Mesendoderm (in vitro differentiated cells): ENCODE measurements at regions not wholly inside any gene's neighbourhood (a gene's known extent, or its start where the extent isn't known, plus 50 kb on each side); places are given as distances from the start of the nearest gene placed in this dataset.

Experiments used
- DNase-seq: peaks from one replicate; pipeline ENCODE4 v3.0.0; 2013
- H2AK5ac ChIP-seq: 2 replicates; pipeline ENCODE4 v1.6.1; 2013; ENCODE audit warnings: low read length, inconsistent platforms
- H2BK120ac ChIP-seq: 2 replicates; pipeline ENCODE4 v1.6.1; 2013; ENCODE audit warnings: low read depth, mild to moderate bottlenecking, low read length, moderate library complexity, mixed read lengths
- H2BK15ac ChIP-seq: replicated peaks from 2 replicates; pipeline ENCODE4 v1.6.1; 2013; ENCODE audit warnings: low read depth, mild to moderate bottlenecking, moderate library complexity
- H2BK5ac ChIP-seq: 2 replicates; pipeline ENCODE4 v1.6.1; 2013; ENCODE audit warnings: low read length, inconsistent platforms
- H3K18ac ChIP-seq: 2 replicates; pipeline ENCODE4 v1.6.1; 2013; ENCODE audit warnings: mild to moderate bottlenecking, low read length, mixed read lengths
- H3K23ac ChIP-seq: one replicate; pipeline ENCODE4 v1.6.1; 2013; ENCODE audit warnings: low read length
- H3K27ac ChIP-seq: 2 replicates; pipeline ENCODE4 v1.5.1; 2013; ENCODE audit warnings: low read depth, mild to moderate bottlenecking, inconsistent platforms, low read length, moderate library complexity
- H3K27me3 ChIP-seq: 2 replicates; pipeline ENCODE4 v1.6.1; 2013; ENCODE audit warnings: low read length, control low read depth, mild to moderate bottlenecking, inconsistent platforms; ENCODE audit not compliant: insufficient read depth, poor library complexity
- H3K36me3 ChIP-seq: 2 replicates; pipeline ENCODE4 v1.6.1; 2013; ENCODE audit warnings: low read length, inconsistent platforms; ENCODE audit not compliant: control insufficient read depth, insufficient read depth
- H3K4ac ChIP-seq: one replicate; pipeline ENCODE4 v1.6.1; 2013; ENCODE audit warnings: low read depth, mild to moderate bottlenecking, low read length, moderate library complexity
- H3K4me1 ChIP-seq: 2 replicates; pipeline ENCODE4 v1.6.1; 2013; ENCODE audit warnings: low read depth, low read length, inconsistent platforms; ENCODE audit not compliant: control insufficient read depth
- H3K4me2 ChIP-seq: 2 replicates; pipeline ENCODE4 v1.6.1; 2013; ENCODE audit warnings: low read length
- H3K4me3 ChIP-seq: 2 replicates; pipeline ENCODE4 v1.5.1; 2013; ENCODE audit warnings: mild to moderate bottlenecking, low read length
- H3K56ac ChIP-seq: one replicate; pipeline ENCODE4 v1.6.1; 2013; ENCODE audit warnings: low read length
- H3K79me1 ChIP-seq: 2 replicates; pipeline ENCODE4 v1.6.1; 2013; ENCODE audit warnings: low read length, inconsistent platforms
- H3K79me2 ChIP-seq: 2 replicates; pipeline ENCODE4 v1.6.1; 2013; ENCODE audit warnings: mild to moderate bottlenecking, low read length; ENCODE audit not compliant: control insufficient read depth, insufficient read depth
- H3K9ac ChIP-seq: 2 replicates; pipeline ENCODE4 v1.6.1; 2013; ENCODE audit warnings: low read length, inconsistent platforms
- H4K5ac ChIP-seq: one replicate; pipeline ENCODE4 v1.6.1; 2013; ENCODE audit warnings: low read length
- H4K8ac ChIP-seq: one replicate; pipeline ENCODE4 v1.6.1; 2013; ENCODE audit warnings: low read depth, mild to moderate bottlenecking, control low read depth, low read length, moderate library complexity
- WGBS: extraction: QIAGEN DNeasy Blood & Tissue Kit; methylation state at CpG from one replicate; pipeline ENCODE4 v1.1.7; 2013; ENCODE audit warnings: low lambda C conversion rate, missing lambda C conversion rate; ENCODE audit not compliant: insufficient coverage; ENCODE audit errors: extremely low coverage; 5-methylcytosine and 5-hydroxymethylcytosine counted together

DNA sequence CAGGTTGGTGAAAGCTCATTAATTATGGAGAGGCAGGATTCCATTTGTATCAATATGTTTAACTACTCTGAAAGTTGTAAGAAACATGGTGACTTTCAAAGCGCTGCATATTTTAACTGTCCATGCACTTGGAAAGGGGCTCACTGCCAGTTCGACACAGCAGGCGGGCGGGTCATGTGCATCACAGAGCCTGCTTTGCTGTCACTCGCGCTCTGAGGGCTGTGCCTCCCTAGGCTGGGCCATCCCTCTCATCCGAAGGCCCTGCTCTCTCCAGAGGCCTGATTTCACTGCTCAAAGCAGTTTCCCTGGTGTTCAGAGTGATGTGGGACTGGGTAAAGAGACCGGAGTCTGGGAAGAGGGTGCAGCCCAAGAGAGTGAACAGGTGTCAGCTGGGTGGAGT, 422.0 kb upstream of the MON1B start:
- H3K4me3 ChIP-seq: no peak overlapping the region
- no peak overlapping the region for H4K5ac ChIP-seq
- no peak overlapping the region for H2AK5ac ChIP-seq
- H3K23ac ChIP-seq: no peak overlapping the region
- H3K36me3 ChIP-seq: no peaks in the 10 kb centered on the region
- no peaks in the 10 kb centered on the region for H3K27me3 ChIP-seq
- no peak overlapping the region for H3K4me2 ChIP-seq
- H3K18ac ChIP-seq: no peak overlapping the region
- no peak overlapping the region for H3K56ac ChIP-seq
- DNase-seq: no peak
- no peak overlapping the region for H3K4ac ChIP-seq
- no peaks in the 10 kb centered on the region for H3K4me1 ChIP-seq
- H4K8ac ChIP-seq: no peak overlapping the region
- H2BK120ac ChIP-seq: no peak overlapping the region
- no peak overlapping the region for H2BK15ac ChIP-seq
- no peak overlapping the region for H3K27ac ChIP-seq
- no peaks in the 10 kb centered on the region for H3K79me2 ChIP-seq
- WGBS: no CpG with 5 or more reads among the region's 8 CpGs
- H2BK5ac ChIP-seq: no peak overlapping the region
- no peak overlapping the region for H3K9ac ChIP-seq
- H3K79me1 ChIP-seq: no peaks in the 10 kb centered on the region

DNA sequence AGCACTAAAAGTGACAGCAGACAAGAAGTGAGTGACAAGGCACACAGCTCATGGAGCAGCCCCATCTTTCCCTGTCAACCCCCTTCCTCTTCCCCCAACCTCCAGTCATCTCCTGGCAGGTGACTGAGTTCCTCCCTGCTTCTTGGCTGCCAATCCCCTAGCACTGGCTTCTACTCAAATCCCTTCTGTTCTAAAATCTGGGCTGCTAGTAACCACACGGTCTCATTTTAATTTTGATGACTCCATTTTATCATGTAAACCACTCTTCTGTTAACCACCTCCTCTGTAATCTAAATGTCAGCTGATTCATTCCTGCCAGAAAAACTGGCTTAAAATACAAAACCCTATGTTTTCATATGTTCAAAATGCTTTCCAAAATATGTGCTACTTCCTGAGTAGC, 419.8 kb upstream of the MON1B start:
- H3K79me1 ChIP-seq: no peaks in the 10 kb centered on the region
- no peak overlapping the region for H3K18ac ChIP-seq
- no peaks in the 10 kb centered on the region for H3K27me3 ChIP-seq
- no peak overlapping the region for H2BK15ac ChIP-seq
- no peak overlapping the region for H3K56ac ChIP-seq
- no peak overlapping the region for H3K4me3 ChIP-seq
- no peak overlapping the region for H3K4ac ChIP-seq
- H2BK120ac ChIP-seq: no peak overlapping the region
- no peak overlapping the region for H3K9ac ChIP-seq
- no peak overlapping the region for H3K4me2 ChIP-seq
- no peak overlapping the region for H2BK5ac ChIP-seq
- H3K27ac ChIP-seq: no peak overlapping the region
- H2AK5ac ChIP-seq: no peak overlapping the region
- no peak overlapping the region for H3K23ac ChIP-seq
- no peaks in the 10 kb centered on the region for H3K36me3 ChIP-seq
- H4K5ac ChIP-seq: no peak overlapping the region
- no peak for DNase-seq
- no CpG with 5 or more reads among the region's 1 CpG for WGBS
- no peaks in the 10 kb centered on the region for H3K79me2 ChIP-seq
- H4K8ac ChIP-seq: no peak overlapping the region
- no peaks in the 10 kb centered on the region for H3K4me1 ChIP-seq

DNA sequence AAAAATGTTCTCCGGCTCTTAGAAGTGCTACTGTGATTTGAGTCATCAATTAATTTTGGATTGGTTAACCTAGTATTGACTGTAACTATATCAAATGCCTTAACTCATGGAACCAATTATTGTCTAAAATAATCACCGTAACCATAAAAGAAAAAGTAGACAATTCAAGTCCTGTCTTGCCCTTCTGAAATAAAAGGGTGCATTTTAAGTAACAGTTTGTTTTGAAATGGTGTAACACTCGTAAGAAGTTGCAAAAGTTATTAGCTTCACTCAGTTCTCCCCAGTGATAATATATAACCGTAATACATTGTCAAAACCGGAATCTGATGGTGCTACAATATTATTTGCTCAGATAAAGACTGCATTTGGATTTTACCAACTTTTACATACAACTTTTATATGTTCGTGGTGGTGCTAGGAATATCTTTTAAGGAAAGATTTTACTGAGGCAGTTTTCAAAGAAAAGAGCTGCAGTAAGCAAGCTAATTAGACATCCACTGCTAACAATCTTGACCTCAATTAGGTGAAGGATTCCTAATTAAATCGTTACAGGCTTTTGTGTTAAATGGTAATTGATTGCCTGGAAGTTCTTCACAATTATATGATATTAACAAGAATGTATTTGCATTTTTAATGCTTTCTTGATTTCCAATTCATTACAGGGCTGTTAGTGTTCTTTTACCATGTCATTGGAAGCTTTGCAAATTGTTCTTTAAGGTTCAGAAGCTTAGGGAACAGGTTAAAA, 413.1 kb upstream of the MON1B start:
- Histone ChIP-seq H3K18ac (no peak overlapping the region), H3K4me1 (no peaks in the 10 kb centered on the region), H3K27ac (no peak overlapping the region), H2AK5ac (no peak overlapping the region), H3K79me2 (no peaks in the 10 kb centered on the region), H3K27me3 (no peaks in the 10 kb centered on the region), H3K4me2 (no peak overlapping the region), H3K36me3 (no peaks in the 10 kb centered on the region), H3K56ac (no peak overlapping the region), H2BK120ac (no peak overlapping the region), H3K4ac (no peak overlapping the region), H3K23ac (no peak overlapping the region), H2BK15ac (no peak overlapping the region), H3K9ac (no peak overlapping the region), H4K5ac (no peak overlapping the region), H4K8ac (no peak overlapping the region), H2BK5ac (no peak overlapping the region), H3K4me3 (no peak overlapping the region), H3K79me1 (no peaks in the 10 kb centered on the region)
- DNase-seq: no peak
- WGBS: no CpG with 5 or more reads among the region's 7 CpGs

DNA sequence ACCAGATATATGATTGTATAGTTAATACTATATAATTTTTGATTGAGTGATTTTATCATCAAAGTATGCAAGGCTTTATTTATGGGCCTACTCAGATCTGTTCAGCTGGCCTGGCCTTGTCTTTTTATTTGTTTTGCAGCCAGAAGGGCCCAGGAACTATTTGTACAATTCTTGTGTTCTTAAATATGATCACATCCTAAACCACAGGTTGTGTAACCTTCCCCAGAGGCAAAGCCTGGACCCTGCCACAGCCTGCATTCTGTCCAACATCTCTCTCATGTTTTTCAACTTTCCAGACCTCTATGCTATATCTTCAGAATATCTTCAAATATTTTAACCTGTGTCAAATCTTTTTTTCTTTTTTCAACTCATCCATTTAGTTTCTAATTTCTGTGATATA, 410.4 kb upstream of the MON1B start:
- no peaks in the 10 kb centered on the region for H3K79me1 ChIP-seq
- no peak for DNase-seq
- no peak overlapping the region for H3K4ac ChIP-seq
- H4K5ac ChIP-seq: no peak overlapping the region
- no peak overlapping the region for H2BK5ac ChIP-seq
- H3K9ac ChIP-seq: no peak overlapping the region
- no peaks in the 10 kb centered on the region for H3K36me3 ChIP-seq
- no peak overlapping the region for H4K8ac ChIP-seq
- no peak overlapping the region for H3K18ac ChIP-seq
- H2AK5ac ChIP-seq: no peak overlapping the region
- H3K79me2 ChIP-seq: no peaks in the 10 kb centered on the region
- H3K56ac ChIP-seq: no peak overlapping the region
- no peak overlapping the region for H2BK120ac ChIP-seq
- H2BK15ac ChIP-seq: no peak overlapping the region
- no peak overlapping the region for H3K4me2 ChIP-seq
- H3K23ac ChIP-seq: no peak overlapping the region
- H3K4me1 ChIP-seq: no peaks in the 10 kb centered on the region
- no peak overlapping the region for H3K4me3 ChIP-seq
- no peak overlapping the region for H3K27ac ChIP-seq
- no peaks in the 10 kb centered on the region for H3K27me3 ChIP-seq

DNA sequence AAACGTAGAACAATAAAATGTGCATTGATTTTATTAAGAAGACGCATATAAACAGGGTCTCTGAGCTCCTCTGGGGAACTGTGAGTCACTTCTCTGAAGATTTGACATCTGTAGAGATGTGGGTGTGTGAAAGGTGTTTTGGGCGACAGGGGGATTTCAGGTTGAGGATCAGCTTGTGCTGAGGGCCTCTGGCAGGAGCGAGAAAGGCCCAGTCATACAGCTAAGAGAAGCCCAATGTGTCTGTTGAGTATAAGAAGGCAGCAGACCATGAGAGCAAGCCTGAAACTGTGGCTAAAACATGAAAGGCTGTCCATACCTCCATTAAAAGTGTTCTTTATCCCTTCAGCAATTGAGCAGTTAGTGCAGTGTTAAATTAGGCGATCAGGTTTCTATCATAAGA, 406.5 kb upstream of the MON1B start:
- Histone ChIP-seq H2AK5ac (no peak overlapping the region), H3K23ac (no peak overlapping the region), H3K9ac (no peak overlapping the region), H3K36me3 (no peaks in the 10 kb centered on the region), H4K8ac (no peak overlapping the region), H3K18ac (no peak overlapping the region), H3K4me2 (no peak overlapping the region), H3K27ac (no peak overlapping the region), H3K79me1 (no peaks in the 10 kb centered on the region), H3K56ac (no peak overlapping the region), H2BK15ac (no peak overlapping the region), H3K4me3 (no peak overlapping the region), H3K27me3 (no peaks in the 10 kb centered on the region), H2BK5ac (no peak overlapping the region), H3K4ac (no peak overlapping the region), H3K4me1 (no peaks in the 10 kb centered on the region), H4K5ac (no peak overlapping the region), H2BK120ac (no peak overlapping the region), H3K79me2 (no peaks in the 10 kb centered on the region)
- no peak for DNase-seq
- no CpG with 5 or more reads among the region's 5 CpGs for WGBS

DNA sequence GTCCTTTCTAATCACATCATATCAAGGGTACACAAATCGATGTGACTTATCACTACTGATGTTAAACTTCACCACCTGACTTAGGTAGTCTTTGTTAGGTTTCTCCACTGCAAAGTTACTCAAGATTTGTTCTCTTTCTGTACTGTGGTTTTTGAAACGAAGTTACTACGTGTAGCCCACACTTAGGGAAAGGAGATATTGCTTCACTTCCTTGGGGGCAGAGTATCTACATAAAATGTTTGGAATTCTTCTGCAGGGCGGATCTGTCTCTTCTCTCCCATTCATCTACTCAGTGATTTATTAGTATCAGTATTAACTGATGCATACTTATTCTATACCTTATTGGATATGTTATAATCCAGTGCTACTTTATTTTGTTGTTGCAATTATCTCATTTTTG, 403.6 kb upstream of the MON1B start:
- H4K8ac ChIP-seq: no peak overlapping the region
- no peaks in the 10 kb centered on the region for H3K79me1 ChIP-seq
- DNase-seq: peak; percentile 15
- no peak overlapping the region for H3K18ac ChIP-seq
- no peak overlapping the region for H3K4ac ChIP-seq
- H3K9ac ChIP-seq: no peak overlapping the region
- H3K4me1 ChIP-seq: no peaks in the 10 kb centered on the region
- no peaks in the 10 kb centered on the region for H3K79me2 ChIP-seq
- no peak overlapping the region for H3K56ac ChIP-seq
- H2AK5ac ChIP-seq: no peak overlapping the region
- no peaks in the 10 kb centered on the region for H3K36me3 ChIP-seq
- H2BK5ac ChIP-seq: no peak overlapping the region
- no peak overlapping the region for H2BK15ac ChIP-seq
- H3K23ac ChIP-seq: no peak overlapping the region
- no peaks in the 10 kb centered on the region for H3K27me3 ChIP-seq
- H3K4me3 ChIP-seq: no peak overlapping the region
- H2BK120ac ChIP-seq: no peak overlapping the region
- no peak overlapping the region for H3K4me2 ChIP-seq
- H4K5ac ChIP-seq: no peak overlapping the region
- no CpG with 5 or more reads among the region's 4 CpGs for WGBS
- H3K27ac ChIP-seq: no peak overlapping the region
